ENCODE measurements at regions not wholly inside any gene's neighbourhood (a gene's known extent, or its start where the extent isn't known, plus 50 kb on each side); places are given as distances from the start of the nearest gene placed in this dataset.
"Not testable (repeated sequence)": the region's sequence is repeated elsewhere in the genome, so short reads cannot be mapped to it uniquely, and the experiment has no call there.

- DNase-seq = no peak
Observed at GRCh38 chr1:59185163-59185860, 111.6 kb upstream of the FGGY start.

GRCh38 chr1:59186656-59187055 lies 110.2 kb upstream of the FGGY start:
- no peak for DNase-seq

GRCh38 chr1:59188413-59189213 lies 108.3 kb upstream of the FGGY start:
- DNase-seq = no peak

GRCh38 chr1:59193443-59194093 lies 103.3 kb upstream of the FGGY start:
- no peak for DNase-seq

GRCh38 chr1:59194621-59195020 lies 102.3 kb upstream of the FGGY start:
- DNase-seq = no peak

GRCh38 chr1:59195151-59195550 lies 101.7 kb upstream of the FGGY start:
- DNase-seq = no peak

GRCh38 chr1:59198564-59198963 lies 98.3 kb upstream of the FGGY start:
- DNase-seq = no peak

- no peak for DNase-seq
Observed at GRCh38 chr1:59199147-59199546, 97.7 kb upstream of the FGGY start.

- DNase-seq = no peak
Observed at GRCh38 chr1:59199719-59200376, 97.0 kb upstream of the FGGY start.

GRCh38 chr1:59201341-59201740 lies 95.6 kb upstream of the FGGY start:
- no peak for DNase-seq

- no peak for DNase-seq
Observed at GRCh38 chr1:59202455-59202854, 94.4 kb upstream of the FGGY start.

GRCh38 chr1:59204001-59204400 lies 92.9 kb upstream of the FGGY start:
- DNase-seq = no peak

- DNase-seq = not testable (repeated sequence)
Observed at GRCh38 chr1:59206616-59207015, 90.3 kb upstream of the FGGY start.

GRCh38 chr1:59210430-59210829 lies 86.5 kb upstream of the FGGY start:
- not testable (repeated sequence) for DNase-seq

- DNase-seq = no peak
Observed at GRCh38 chr1:59212706-59213105, 84.2 kb upstream of the FGGY start.

- no peak for DNase-seq
Observed at GRCh38 chr1:59214248-59215208, 82.4 kb upstream of the FGGY start.

GRCh38 chr1:59215766-59216291 lies 81.1 kb upstream of the FGGY start:
- DNase-seq = no peak

- DNase-seq = not testable (repeated sequence)
Observed at GRCh38 chr1:59217439-59217838, 79.5 kb upstream of the FGGY start.

GRCh38 chr1:59218521-59219236 lies 78.2 kb upstream of the FGGY start:
- no peak for DNase-seq

- DNase-seq = no peak
Observed at GRCh38 chr1:59219916-59220315, 77.0 kb upstream of the FGGY start.

- no peak for DNase-seq
Observed at GRCh38 chr1:59220356-59220755, 76.5 kb upstream of the FGGY start.

All from T-helper 9 cell (primary cell).